ENCODE measurements at regions not wholly inside any gene's neighbourhood (a gene's known extent, or its start where the extent isn't known, plus 50 kb on each side); places are given as distances from the start of the nearest gene placed in this dataset.

DNA sequence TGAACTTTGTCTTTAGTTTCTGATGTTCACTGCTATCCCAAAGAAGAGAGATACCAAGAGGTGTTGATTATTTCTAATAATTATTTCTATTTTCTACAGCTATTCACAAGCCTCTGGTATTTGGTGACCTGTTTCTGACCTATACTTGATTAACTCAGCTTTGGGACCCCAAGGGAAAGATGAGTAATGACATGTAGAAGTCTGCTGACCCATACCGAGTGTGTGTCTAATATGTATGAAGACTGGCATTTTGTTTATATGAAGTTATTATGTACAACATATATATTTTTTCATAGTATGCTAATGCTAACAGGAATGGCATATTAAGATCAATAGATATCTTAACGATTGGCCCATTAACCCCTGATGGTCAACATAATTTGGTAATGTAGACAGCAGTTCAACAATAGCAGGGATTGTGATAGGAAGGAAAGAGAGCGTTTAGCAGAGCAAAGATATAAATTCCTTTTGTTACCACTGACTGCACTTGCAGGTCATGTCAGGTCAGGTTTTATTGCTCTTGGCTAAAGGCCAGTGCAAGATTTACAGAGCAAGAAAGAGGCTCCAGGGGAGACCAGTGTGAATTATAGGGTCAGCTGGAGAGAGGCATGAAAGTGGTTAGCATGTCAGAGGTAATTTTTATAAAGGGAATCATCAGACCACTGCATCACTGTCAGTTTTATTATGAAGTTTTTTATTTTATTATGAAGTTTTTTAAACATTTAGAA is 94.7 kb upstream of the DIPK2B start:
- Mint-ChIP-seq H3K27ac (no peak overlapping the region), H3K36me3 (no peaks in the 10 kb centered on the region), H3K27me3 (peaks cover 0 to 2% of the 10 kb centered on the region in 2 donors), H3K9me3 (no peaks in the 10 kb centered on the region), H3K4me1 (no peaks in the 10 kb centered on the region), H3K4me3 (no peak overlapping the region)
- ATAC-seq (replicated peaks) (no peak), DNase-seq (no peak)

DNA sequence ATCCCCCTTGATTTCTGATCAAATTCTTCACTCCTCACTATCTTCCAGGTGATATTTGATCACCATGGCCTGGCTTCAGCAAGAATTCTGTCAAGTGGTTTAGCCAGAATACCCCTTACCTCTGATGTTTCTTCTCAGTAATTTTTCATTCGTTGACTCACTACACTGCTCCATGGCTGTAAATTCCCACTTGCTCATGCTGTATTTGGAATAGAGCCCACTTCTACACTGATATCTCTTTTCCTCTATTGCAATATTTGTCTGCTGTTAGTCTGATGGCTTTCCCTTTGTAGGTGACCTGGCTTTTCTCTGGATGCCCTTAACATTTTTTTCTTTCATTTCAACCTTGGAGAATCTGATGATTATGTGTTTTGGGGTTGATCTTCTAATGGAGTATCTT is 73.9 kb upstream of the DIPK2B start:
- peaks cover 1 to 5% of the 10 kb centered on the region in 2 donors for H3K9me3 Mint-ChIP-seq
- no peak overlapping the region for H3K4me3 Mint-ChIP-seq
- no peaks in the 10 kb centered on the region for H3K4me1 Mint-ChIP-seq
- no peak for ATAC-seq (replicated peaks)
- no peak for DNase-seq
- H3K36me3 Mint-ChIP-seq: no peaks in the 10 kb centered on the region
- H3K27me3 Mint-ChIP-seq: peaks cover 0 to 14% of the 10 kb centered on the region in 2 donors
- H3K27ac Mint-ChIP-seq: no peak overlapping the region

DNA sequence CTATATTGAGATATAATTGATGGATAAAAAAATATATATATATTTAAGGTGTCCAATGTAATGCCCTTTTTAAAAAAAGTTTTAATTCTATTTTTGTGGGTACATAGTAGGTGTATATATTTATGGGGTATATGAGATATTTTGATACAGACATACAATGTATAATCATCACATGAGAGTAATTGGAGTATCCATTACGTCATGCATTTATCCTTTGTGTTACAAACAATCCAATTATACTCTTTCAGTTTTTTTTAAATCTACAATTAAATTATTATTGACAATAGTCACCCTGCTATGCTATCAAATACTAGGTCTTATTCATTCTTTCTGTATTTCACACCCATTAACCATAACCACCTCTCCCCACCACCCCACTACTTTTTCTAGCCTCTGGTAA is 66.3 kb upstream of the DIPK2B start:
- Mint-ChIP-seq H3K4me1 (no peaks in the 10 kb centered on the region), H3K27me3 (peaks cover 0 to 3% of the 10 kb centered on the region in 2 donors), H3K4me3 (no peak overlapping the region), H3K36me3 (peaks cover 0 to 1% of the 10 kb centered on the region in 2 donors), H3K27ac (no peak overlapping the region), H3K9me3 (no peaks in the 10 kb centered on the region)
- ATAC-seq (replicated peaks): no peak
- no peak for DNase-seq

DNA sequence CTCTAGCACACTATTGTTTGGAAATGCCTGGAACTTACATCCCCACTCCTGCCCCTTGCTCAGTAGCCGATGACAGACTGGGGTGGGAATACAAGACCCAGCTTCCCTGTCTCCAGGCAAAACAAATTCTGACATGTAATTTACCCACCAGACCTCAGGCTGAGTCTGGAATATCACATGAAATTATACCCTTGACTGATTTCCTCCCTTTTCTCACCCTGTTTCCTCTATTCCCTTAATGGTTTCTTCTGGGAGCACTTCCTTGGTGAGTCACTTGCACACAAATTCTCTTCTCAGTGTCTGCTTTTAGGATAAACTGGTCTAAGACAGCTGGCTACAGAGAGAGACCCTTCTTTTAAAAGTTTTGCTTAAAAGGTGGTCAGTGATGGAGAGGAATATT is 65.8 kb upstream of the DIPK2B start:
- Mint-ChIP-seq H3K27me3 (peaks cover 0 to 3% of the 10 kb centered on the region in 2 donors), H3K4me3 (no peak overlapping the region), H3K36me3 (peaks cover 0 to 1% of the 10 kb centered on the region in 2 donors), H3K9me3 (no peaks in the 10 kb centered on the region), H3K4me1 (peaks cover 0 to 1% of the 10 kb centered on the region in 2 donors), H3K27ac (no peak overlapping the region)
- no peak for ATAC-seq (replicated peaks)
- DNase-seq: no peak

DNA sequence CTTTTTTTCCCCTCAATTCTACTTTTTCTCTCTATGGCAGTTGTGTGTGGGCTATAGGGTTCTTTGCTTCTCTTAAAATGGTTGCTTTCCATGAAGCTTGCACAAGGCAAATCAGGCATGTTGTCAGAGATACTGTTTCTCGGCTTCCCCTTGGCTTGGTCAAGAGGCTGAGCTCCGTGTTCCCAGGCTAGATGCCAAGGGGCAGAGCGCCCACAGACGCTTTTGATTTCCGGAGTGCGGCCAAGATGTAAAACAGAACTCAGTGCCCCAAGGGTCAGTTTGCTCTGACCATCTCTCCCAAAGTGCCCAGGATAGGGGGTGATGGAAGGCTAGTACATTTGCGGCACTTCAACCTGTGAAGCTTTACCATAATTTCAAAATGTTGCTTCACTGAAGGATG is 64.2 kb upstream of the DIPK2B start:
- H3K4me3 Mint-ChIP-seq: no peak overlapping the region
- H3K4me1 Mint-ChIP-seq: peaks cover 0 to 12% of the 10 kb centered on the region in 2 donors
- peaks cover 0 to 1% of the 10 kb centered on the region in 2 donors for H3K36me3 Mint-ChIP-seq
- peaks cover 0 to 3% of the 10 kb centered on the region in 2 donors for H3K27me3 Mint-ChIP-seq
- DNase-seq: no peak
- no peak for ATAC-seq (replicated peaks)
- no peaks in the 10 kb centered on the region for H3K9me3 Mint-ChIP-seq
- H3K27ac Mint-ChIP-seq: no peak overlapping the region

DNA sequence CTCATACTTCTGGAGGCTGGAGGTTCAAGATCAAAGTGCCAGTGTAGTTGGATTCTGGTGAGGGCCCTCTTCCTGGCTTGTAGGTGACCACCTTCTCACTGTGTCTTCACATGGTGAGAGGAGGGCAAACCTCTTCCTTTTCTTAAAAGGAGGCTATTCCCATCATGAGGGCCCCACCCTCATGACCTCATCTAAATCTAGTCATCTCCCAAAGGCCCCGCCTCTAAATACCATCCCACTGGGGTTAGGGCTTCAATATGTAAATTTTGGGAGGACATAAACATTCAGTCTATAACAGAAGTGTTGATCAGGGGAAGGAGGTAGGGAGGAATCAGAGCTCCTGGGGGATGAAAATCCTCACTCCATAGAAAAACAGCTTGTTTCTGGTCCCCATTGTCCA is 60.8 kb upstream of the DIPK2B start:
- H3K9me3 Mint-ChIP-seq: no peaks in the 10 kb centered on the region
- H3K4me3 Mint-ChIP-seq: no peak overlapping the region
- peaks cover 0 to 1% of the 10 kb centered on the region in 2 donors for H3K36me3 Mint-ChIP-seq
- DNase-seq (no peak), ATAC-seq (replicated peaks) (no peak)
- H3K4me1 Mint-ChIP-seq: peaks cover 7 to 17% of the 10 kb centered on the region in 2 donors
- no peak overlapping the region for H3K27ac Mint-ChIP-seq
- H3K27me3 Mint-ChIP-seq: no peaks in the 10 kb centered on the region

DNA sequence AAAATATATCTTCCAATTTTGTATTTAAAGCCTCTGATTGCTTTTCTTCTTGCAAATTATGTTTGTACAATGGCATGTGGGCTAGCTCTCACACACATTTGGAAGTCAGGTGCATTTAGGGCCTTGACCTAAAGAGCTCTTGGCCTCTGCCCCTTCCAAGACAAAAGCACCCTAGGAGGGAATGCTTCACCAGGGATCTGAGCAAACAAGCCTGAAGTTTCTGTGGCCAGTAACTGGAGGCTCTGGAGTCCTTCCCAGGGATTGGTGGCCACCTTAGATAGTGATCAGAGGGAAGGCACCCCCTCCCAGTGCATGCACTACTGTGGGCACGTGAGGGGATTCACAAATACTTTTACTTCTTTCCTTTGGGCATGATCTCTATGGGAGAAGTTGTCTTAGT is 60.3 kb upstream of the DIPK2B start:
- DNase-seq (no peak), ATAC-seq (replicated peaks) (no peak)
- Mint-ChIP-seq H3K27ac (no peak overlapping the region), H3K36me3 (peaks cover 0 to 1% of the 10 kb centered on the region in 2 donors), H3K4me1 (peaks cover 7 to 17% of the 10 kb centered on the region in 2 donors), H3K4me3 (no peak overlapping the region), H3K27me3 (no peaks in the 10 kb centered on the region), H3K9me3 (no peaks in the 10 kb centered on the region)

- no peak for ATAC-seq (replicated peaks)
- no peak for DNase-seq
- Mint-ChIP-seq H3K4me3 (no peak overlapping the region), H3K36me3 (peaks cover 0 to 1% of the 10 kb centered on the region in 2 donors), H3K27me3 (no peaks in the 10 kb centered on the region), H3K27ac (no peak overlapping the region), H3K9me3 (no peaks in the 10 kb centered on the region), H3K4me1 (peaks cover 7 to 17% of the 10 kb centered on the region in 2 donors)
These were observed 58.2 kb upstream of the DIPK2B start for GRCh38 chrX:45258731-45259402.

All from stimulated activated naive B cell treated with anti-CD40 and anti-IgM and Interleukin-4, amounts not matched to agents 10 μg/mL and 1 μg/mL and 100 μg/mL, for 72 hours (primary cell).